DND-41 (cell line): ENCODE measurements at regions not wholly inside any gene's neighbourhood (a gene's known extent, or its start where the extent isn't known, plus 50 kb on each side); places are given as distances from the start of the nearest gene placed in this dataset.

Source experiments
- ATAC-seq: fragments of 200-7000 bp; cut with Tn5 transposase; 3 replicates; pipeline ENCODE4 v1.9.1; 2021; ENCODE audit warnings: low read depth; ENCODE audit not compliant: insufficient read depth
- DNase-seq: peaks from one replicate; pipeline ENCODE4 v3.0.0-alpha.2; 2020
- H2AFZ ChIP-seq: 2 replicates; pipeline ENCODE4 v1.6.0; 2012; ENCODE audit warnings: low read depth, low read length
- H3K27ac ChIP-seq: 2 replicates; pipeline ENCODE4 v1.5.1; 2012; ENCODE audit warnings: low read length, inconsistent platforms
- H3K27me3 ChIP-seq: fragments of 200-600 bp; sonication (generic); 2 replicates; pipeline ENCODE4 v1.6.0; 2012; ENCODE audit warnings: low read length, mild to moderate bottlenecking, inconsistent platforms; ENCODE audit not compliant: insufficient read depth, poor library complexity
- H3K36me3 ChIP-seq: 2 replicates; pipeline ENCODE4 v1.5.1; 2012; ENCODE audit warnings: low read length, inconsistent platforms; ENCODE audit not compliant: insufficient read depth
- H3K4me1 ChIP-seq: 2 replicates; pipeline ENCODE4 v1.5.1; 2012; ENCODE audit warnings: mild to moderate bottlenecking, low read length; ENCODE audit not compliant: insufficient read depth
- H3K4me2 ChIP-seq: 2 replicates; pipeline ENCODE4 v1.6.0; 2012; ENCODE audit warnings: mild to moderate bottlenecking, moderate library complexity, low read length, inconsistent platforms; ENCODE audit not compliant: insufficient read depth
- H3K4me3 ChIP-seq, 2 experiments: fragments of 200-600 bp in 1 of 2; shearing (Covaris generic) in 1 of 2; 2 replicates each; pipeline ENCODE4 v1.5.1; 2012 to 2016; ENCODE audit warnings: inconsistent platforms in 2 of 2, low read length in 2 of 2, mild to moderate bottlenecking in 2 of 2, low read depth in 1 of 2, moderate library complexity in 1 of 2
- H3K79me2 ChIP-seq: 2 replicates; pipeline ENCODE4 v1.6.0; 2012; ENCODE audit warnings: low read length, inconsistent platforms; ENCODE audit not compliant: insufficient read depth
- H3K9ac ChIP-seq: 2 replicates; pipeline ENCODE4 v1.6.0; 2012; ENCODE audit warnings: low read depth, mild to moderate bottlenecking, inconsistent platforms, low read length, moderate library complexity
- H3K9me3 ChIP-seq: 2 replicates; pipeline ENCODE4 v1.5.1; 2012; ENCODE audit warnings: low read length, moderate library complexity, mild to moderate bottlenecking, inconsistent platforms; ENCODE audit not compliant: insufficient read depth, severe bottlenecking
- H4K20me1 ChIP-seq: 2 replicates; pipeline ENCODE4 v1.6.0; 2012; ENCODE audit warnings: low read length; ENCODE audit not compliant: insufficient read depth
- CTCF ChIP-seq: IDR thresholded peaks from 2 replicates; pipeline ENCODE4 v1.5.1; 2012; ENCODE audit warnings: borderline replicate concordance, low read length, moderate library complexity, mild to moderate bottlenecking; ENCODE audit not compliant: poor library complexity, severe bottlenecking; ENCODE audit errors: extremely low read depth
- EZH2 ChIP-seq: IDR thresholded peaks from 3 replicates; pipeline ENCODE4 v1.6.1; 2012; ENCODE audit warnings: borderline replicate concordance, low read depth, mild to moderate bottlenecking, moderate library complexity, low read length, inconsistent platforms; ENCODE audit not compliant: severe bottlenecking

- Histone ChIP-seq H2AFZ (no peak overlapping the region), H3K27me3 (no peaks in the 10 kb centered on the region), H3K4me3 (no peak overlapping the region), H3K27ac (no peak overlapping the region), H3K4me2 (no peak overlapping the region), H3K4me1 (no peaks in the 10 kb centered on the region), H3K9me3 (no peaks in the 10 kb centered on the region), H3K36me3 (no peaks in the 10 kb centered on the region), H3K9ac (no peak overlapping the region), H3K79me2 (no peaks in the 10 kb centered on the region), H4K20me1 (no peaks in the 10 kb centered on the region)
- no peak for ATAC-seq
- no peak for DNase-seq
- TF ChIP-seq CTCF (no peak), EZH2 (no peak)
These were observed 1003.5 kb downstream of the TSN start for GRCh38 chr2:122758967-122759366.

GRCh38 chr2:122764014-122764413 lies 1008.6 kb downstream of the TSN start:
- no peak overlapping the region for H3K4me2 ChIP-seq
- H3K9me3 ChIP-seq = no peaks in the 10 kb centered on the region
- H3K79me2 ChIP-seq = no peaks in the 10 kb centered on the region
- no peak overlapping the region for H3K4me3 ChIP-seq
- H3K4me1 ChIP-seq = no peaks in the 10 kb centered on the region
- no peak for TF ChIP-seq CTCF
- no peak for TF ChIP-seq EZH2
- DNase-seq = no peak
- no peak overlapping the region for H3K9ac ChIP-seq
- no peak overlapping the region for H2AFZ ChIP-seq
- H3K27ac ChIP-seq = no peak overlapping the region
- no peak for ATAC-seq
- H4K20me1 ChIP-seq = no peaks in the 10 kb centered on the region
- no peaks in the 10 kb centered on the region for H3K27me3 ChIP-seq
- no peaks in the 10 kb centered on the region for H3K36me3 ChIP-seq

GRCh38 chr2:122780251-122780650 lies 1024.8 kb downstream of the TSN start:
- Histone ChIP-seq H3K9me3 (no peaks in the 10 kb centered on the region), H3K4me3 (no peak overlapping the region), H3K27me3 (no peaks in the 10 kb centered on the region), H3K36me3 (no peaks in the 10 kb centered on the region), H3K27ac (no peak overlapping the region), H4K20me1 (no peaks in the 10 kb centered on the region), H3K4me2 (no peak overlapping the region), H3K79me2 (no peaks in the 10 kb centered on the region), H3K4me1 (no peaks in the 10 kb centered on the region), H3K9ac (no peak overlapping the region), H2AFZ (no peak overlapping the region)
- no peak for ATAC-seq
- DNase-seq = no peak
- TF ChIP-seq CTCF = no peak
- TF ChIP-seq EZH2 = no peak

- ATAC-seq (no peak), DNase-seq (no peak)
- no peaks in the 10 kb centered on the region for H3K79me2 ChIP-seq
- H3K4me3 ChIP-seq = no peak overlapping the region
- H3K4me1 ChIP-seq = no peaks in the 10 kb centered on the region
- H3K4me2 ChIP-seq = no peak overlapping the region
- TF ChIP-seq EZH2 = no peak
- TF ChIP-seq CTCF = no peak
- no peaks in the 10 kb centered on the region for H4K20me1 ChIP-seq
- no peaks in the 10 kb centered on the region for H3K36me3 ChIP-seq
- H3K9ac ChIP-seq = no peak overlapping the region
- no peak overlapping the region for H3K27ac ChIP-seq
- no peaks in the 10 kb centered on the region for H3K9me3 ChIP-seq
- no peak overlapping the region for H2AFZ ChIP-seq
- no peaks in the 10 kb centered on the region for H3K27me3 ChIP-seq
These were observed 1038.6 kb downstream of the TSN start for GRCh38 chr2:122794100-122794499.
